B cell (primary cell): ENCODE measurements at regions not wholly inside any gene's neighbourhood (a gene's known extent, or its start where the extent isn't known, plus 50 kb on each side); places are given as distances from the start of the nearest gene placed in this dataset.

Experiments
- CTCF ChIP-seq: fragments of 200-600 bp; IDR thresholded peaks from one replicate; pipeline ENCODE4 v1.8.0; 2022; ENCODE audit warnings: antibody characterized with exemption, mild to moderate bottlenecking
- EZH2 ChIP-seq: IDR thresholded peaks from 2 replicates; pipeline ENCODE4 v1.6.1; 2012; ENCODE audit warnings: borderline replicate concordance, low read depth, mild to moderate bottlenecking, moderate library complexity, low read length; ENCODE audit not compliant: insufficient read depth, poor library complexity, severe bottlenecking

- TF ChIP-seq CTCF (no peak), EZH2 (no peak)
These were observed 199.1 kb upstream of the CXorf66 start for GRCh38 chrX:140164391-140164790.
